Testis (tissue), 2 donors: ENCODE measurements at regions not wholly inside any gene's neighbourhood (a gene's known extent, or its start where the extent isn't known, plus 50 kb on each side); places are given as distances from the start of the nearest gene placed in this dataset.

Experiments
- POLR2A ChIP-seq: fragments of 450-650 bp; IDR thresholded peaks from one replicate; pipeline ENCODE4 v1.6.1; 2017; ENCODE audit warnings: antibody characterized with exemption, mild to moderate bottlenecking, moderate library complexity
- TF ChIP-seq, protein P1 (sequence below), 3 experiments: fragments of 450-650 bp in 2 of 3; fragments of 200-600 bp in 1 of 3; sonication (generic) in 1 of 3; IDR thresholded peaks; one replicate each; pipeline ENCODE4 v1.5.1; 2016 to 2019; ENCODE audit warnings: antibody characterized with exemption in 3 of 3, mild to moderate bottlenecking in 2 of 3, moderate library complexity in 1 of 3

DNA sequence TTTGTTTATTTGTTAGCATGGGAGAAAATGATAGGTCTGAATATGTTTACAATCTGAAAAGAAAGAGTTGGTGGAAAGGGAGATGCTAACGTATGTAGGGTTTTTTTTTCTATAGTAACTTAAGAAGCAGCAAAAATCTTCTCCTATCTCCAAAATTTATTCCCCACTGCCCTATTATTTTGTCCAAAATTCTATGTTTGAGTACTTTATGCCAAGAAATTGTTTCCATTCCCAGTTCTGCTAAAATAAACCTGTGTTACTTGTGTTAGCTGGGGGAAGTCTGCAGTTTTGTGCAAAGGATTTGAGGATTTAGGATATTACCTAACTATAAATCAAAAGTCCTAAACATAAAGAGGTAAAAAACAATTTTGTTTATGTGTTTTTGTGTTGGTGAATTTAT lies 2770.4 kb upstream of the PCDH20 start:
- TF ChIP-seq, protein P1, sequence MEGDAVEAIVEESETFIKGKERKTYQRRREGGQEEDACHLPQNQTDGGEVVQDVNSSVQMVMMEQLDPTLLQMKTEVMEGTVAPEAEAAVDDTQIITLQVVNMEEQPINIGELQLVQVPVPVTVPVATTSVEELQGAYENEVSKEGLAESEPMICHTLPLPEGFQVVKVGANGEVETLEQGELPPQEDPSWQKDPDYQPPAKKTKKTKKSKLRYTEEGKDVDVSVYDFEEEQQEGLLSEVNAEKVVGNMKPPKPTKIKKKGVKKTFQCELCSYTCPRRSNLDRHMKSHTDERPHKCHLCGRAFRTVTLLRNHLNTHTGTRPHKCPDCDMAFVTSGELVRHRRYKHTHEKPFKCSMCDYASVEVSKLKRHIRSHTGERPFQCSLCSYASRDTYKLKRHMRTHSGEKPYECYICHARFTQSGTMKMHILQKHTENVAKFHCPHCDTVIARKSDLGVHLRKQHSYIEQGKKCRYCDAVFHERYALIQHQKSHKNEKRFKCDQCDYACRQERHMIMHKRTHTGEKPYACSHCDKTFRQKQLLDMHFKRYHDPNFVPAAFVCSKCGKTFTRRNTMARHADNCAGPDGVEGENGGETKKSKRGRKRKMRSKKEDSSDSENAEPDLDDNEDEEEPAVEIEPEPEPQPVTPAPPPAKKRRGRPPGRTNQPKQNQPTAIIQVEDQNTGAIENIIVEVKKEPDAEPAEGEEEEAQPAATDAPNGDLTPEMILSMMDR (IDR thresholded peaks at IDR 0.05) = no peak
- TF ChIP-seq POLR2A = no peak
